GM12864 (cell line): ENCODE measurements at regions not wholly inside any gene's neighbourhood (a gene's known extent, or its start where the extent isn't known, plus 50 kb on each side); places are given as distances from the start of the nearest gene placed in this dataset.

ENCODE experiments used
- DNase-seq: peaks from one replicate; pipeline ENCODE4 v3.0.0-alpha.2; 2011; ENCODE audit warnings: low read depth
- H3K4me3 ChIP-seq: 2 replicates; pipeline ENCODE4 v1.5.1; 2011; ENCODE audit warnings: mild to moderate bottlenecking, low read depth, low read length, control low read depth
- TF ChIP-seq, protein P1 (sequence below): IDR thresholded peaks from 2 replicates; pipeline ENCODE4 v1.5.1; 2011; ENCODE audit warnings: low read depth, mild to moderate bottlenecking, moderate library complexity, low read length, control low read depth, inconsistent platforms; ENCODE audit errors: missing control alignments

- TF ChIP-seq, protein P1, sequence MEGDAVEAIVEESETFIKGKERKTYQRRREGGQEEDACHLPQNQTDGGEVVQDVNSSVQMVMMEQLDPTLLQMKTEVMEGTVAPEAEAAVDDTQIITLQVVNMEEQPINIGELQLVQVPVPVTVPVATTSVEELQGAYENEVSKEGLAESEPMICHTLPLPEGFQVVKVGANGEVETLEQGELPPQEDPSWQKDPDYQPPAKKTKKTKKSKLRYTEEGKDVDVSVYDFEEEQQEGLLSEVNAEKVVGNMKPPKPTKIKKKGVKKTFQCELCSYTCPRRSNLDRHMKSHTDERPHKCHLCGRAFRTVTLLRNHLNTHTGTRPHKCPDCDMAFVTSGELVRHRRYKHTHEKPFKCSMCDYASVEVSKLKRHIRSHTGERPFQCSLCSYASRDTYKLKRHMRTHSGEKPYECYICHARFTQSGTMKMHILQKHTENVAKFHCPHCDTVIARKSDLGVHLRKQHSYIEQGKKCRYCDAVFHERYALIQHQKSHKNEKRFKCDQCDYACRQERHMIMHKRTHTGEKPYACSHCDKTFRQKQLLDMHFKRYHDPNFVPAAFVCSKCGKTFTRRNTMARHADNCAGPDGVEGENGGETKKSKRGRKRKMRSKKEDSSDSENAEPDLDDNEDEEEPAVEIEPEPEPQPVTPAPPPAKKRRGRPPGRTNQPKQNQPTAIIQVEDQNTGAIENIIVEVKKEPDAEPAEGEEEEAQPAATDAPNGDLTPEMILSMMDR = no peak
- no peak overlapping the region for H3K4me3 ChIP-seq
- no peak for DNase-seq
Observed at GRCh38 chr4:89573656-89574055, 263.3 kb downstream of the SNCA start.

DNA sequence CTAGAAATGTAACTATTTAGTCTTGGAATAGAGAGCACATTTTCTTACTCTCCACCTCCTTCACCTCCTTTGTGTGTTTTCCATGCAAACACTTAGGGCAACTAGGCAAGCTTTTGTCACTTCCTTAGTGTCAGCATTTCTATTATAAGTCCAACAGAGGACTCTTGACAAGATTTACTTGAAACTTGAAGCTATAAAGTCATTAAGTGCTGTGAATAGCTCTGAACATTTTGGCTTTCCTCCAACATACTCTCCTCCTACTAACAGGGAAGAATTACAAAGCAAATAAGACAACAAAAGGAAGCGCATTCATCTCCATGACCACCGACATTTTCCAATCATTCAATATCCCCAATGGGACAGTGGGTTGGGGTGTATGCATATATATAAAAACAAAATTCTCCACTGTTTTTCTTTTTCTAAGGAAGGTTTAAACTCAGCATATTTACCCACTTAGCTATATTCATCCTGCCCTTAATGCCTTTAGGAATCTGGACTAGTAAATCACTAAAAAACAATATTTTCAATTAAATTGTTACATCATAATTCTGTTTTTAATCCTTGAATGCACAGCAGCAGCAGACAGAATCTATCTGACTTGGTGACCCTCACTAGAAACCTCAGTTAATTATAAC, 264.6 kb downstream of the SNCA start:
- TF ChIP-seq, protein P1 = no peak
- no peak overlapping the region for H3K4me3 ChIP-seq
- DNase-seq = no peak

DNA sequence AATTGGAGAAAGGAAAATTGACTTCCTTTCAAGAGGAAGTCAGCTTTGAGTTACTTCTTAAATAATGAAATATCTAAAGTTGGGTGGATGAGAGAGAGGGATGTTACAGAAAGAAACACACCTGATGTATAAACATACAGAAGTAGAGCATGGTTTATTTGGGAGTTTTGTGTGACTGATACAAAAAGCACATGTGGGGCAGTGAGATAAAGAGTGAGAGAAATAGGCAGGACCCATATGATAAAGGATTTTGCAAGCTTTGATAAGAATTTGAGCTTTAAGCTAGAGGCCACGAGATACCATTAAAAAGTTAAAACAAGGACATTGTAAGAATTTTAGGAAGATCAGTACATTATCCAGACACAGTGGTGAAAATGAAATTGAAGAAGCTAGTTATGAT, 263.3 kb upstream of the GPRIN3 start:
- no peak overlapping the region for H3K4me3 ChIP-seq
- TF ChIP-seq, protein P1 = no peak
- DNase-seq = no peak

- TF ChIP-seq, protein P1 = no peak
- DNase-seq = no peak
- H3K4me3 ChIP-seq = no peak overlapping the region
Observed at GRCh38 chr4:89567936-89568335, 260.3 kb upstream of the GPRIN3 start.

DNA sequence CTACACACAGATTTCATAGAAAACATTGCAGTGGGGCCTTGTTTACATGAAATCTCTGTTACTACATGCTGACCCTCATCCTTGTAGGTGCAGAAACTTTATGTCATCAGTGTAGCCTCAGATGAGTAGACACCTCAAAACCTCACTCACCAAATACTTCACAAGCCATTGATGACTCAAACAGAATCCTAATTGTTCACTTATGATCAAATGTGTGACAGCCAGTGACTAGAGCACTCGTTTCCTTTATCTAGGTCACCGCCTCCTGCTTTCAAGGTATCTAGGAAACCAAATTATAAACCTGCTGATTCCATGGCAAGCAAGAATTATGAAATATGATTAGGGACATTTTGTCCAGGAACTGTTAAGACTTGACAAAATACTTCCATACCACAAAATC, 255.8 kb upstream of the GPRIN3 start:
- DNase-seq = no peak
- H3K4me3 ChIP-seq = no peak overlapping the region
- TF ChIP-seq, protein P1 = no peak

GRCh38 chr4:89562746-89563145, 255.1 kb upstream of the GPRIN3 start:
- no peak for DNase-seq
- no peak overlapping the region for H3K4me3 ChIP-seq
- TF ChIP-seq, protein P1 = no peak

DNA sequence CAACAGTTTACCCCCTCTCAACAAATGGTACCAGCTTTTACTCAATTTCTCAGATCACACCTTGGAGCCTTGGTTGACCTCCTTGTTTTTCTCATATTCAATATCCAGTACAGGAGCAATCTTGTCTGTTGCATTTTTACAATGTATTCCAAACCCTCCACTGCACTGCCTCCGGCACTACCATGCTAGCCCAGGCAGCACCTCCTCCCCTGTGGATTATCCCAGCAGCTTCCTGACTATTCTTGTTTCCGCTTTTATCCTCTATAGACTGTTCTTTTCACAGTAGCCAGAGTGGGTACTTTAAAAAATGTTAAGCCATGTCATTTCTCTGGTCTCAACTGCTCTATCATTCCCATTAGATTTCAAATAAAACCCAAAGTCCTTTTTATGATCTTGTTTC, 253.4 kb upstream of the GPRIN3 start:
- no peak overlapping the region for H3K4me3 ChIP-seq
- no peak for DNase-seq
- TF ChIP-seq, protein P1 = no peak
